ENCODE measurements at regions not wholly inside any gene's neighbourhood (a gene's known extent, or its start where the extent isn't known, plus 50 kb on each side); places are given as distances from the start of the nearest gene placed in this dataset.

- Histone ChIP-seq H3K4me2 (ENCODE audit: insufficient read depth, insufficient read length, low read length) (no peak overlapping the region), H2BK12ac (ENCODE audit: insufficient read length, low read depth, low read length) (no peak overlapping the region), H3K27ac (ENCODE audit: insufficient read length, low read depth, low read length) (no peak overlapping the region), H3T11ph (ENCODE audit: low read length) (no peak overlapping the region), H4K20me1 (ENCODE audit: control insufficient read depth, insufficient read depth, insufficient read length) (no peaks in the 10 kb centered on the region), H3K79me2 (ENCODE audit: insufficient read depth, low read length) (no peaks in the 10 kb centered on the region), H3K9ac (ENCODE audit: extremely low read depth, insufficient read length, low read length) (no peak overlapping the region), H3K14ac (ENCODE audit: insufficient read depth, low read length) (no peak overlapping the region), H3K23ac (ENCODE audit: insufficient read length, low read depth, low read length) (no peak overlapping the region), H2AFZ (ENCODE audit: low read length) (no peak overlapping the region), H2BK120ac (ENCODE audit: low read depth, low read length, poor library complexity, severe bottlenecking) (no peak overlapping the region), H3K27me3 (ENCODE audit: insufficient read depth, low read length) (no peaks in the 10 kb centered on the region), H2BK15ac (ENCODE audit: low read depth, low read length) (no peak overlapping the region), H2BK5ac (ENCODE audit: insufficient read length, low read length) (no peak overlapping the region), H4K5ac (ENCODE audit: insufficient read length, low read depth, low read length) (no peak overlapping the region), H3K9me3 (ENCODE audit: control insufficient read depth, low read depth, low read length) (no peaks in the 10 kb centered on the region), H3K79me1 (ENCODE audit: insufficient read depth, low read depth, low read length, poor library complexity, severe bottlenecking) (no peaks in the 10 kb centered on the region), H3K4ac (ENCODE audit: low read depth, low read length) (no peak overlapping the region), H2BK20ac (ENCODE audit: low read depth, low read length, poor library complexity, severe bottlenecking) (no peak overlapping the region), H4K91ac (ENCODE audit: insufficient read length, low read depth, low read length) (no peak overlapping the region), H3K56ac (ENCODE audit: insufficient read length, low read depth, low read length) (no peak overlapping the region), H2AK5ac (ENCODE audit: insufficient read length, low read length) (no peak overlapping the region), H3K4me1 (ENCODE audit: insufficient read depth, low read length) (no peaks in the 10 kb centered on the region), H3K18ac (ENCODE audit: insufficient read length, low read depth, low read length) (no peak overlapping the region), H4K8ac (replicated peaks; ENCODE audit: insufficient read length, low read depth, low read length) (no peak overlapping the region), H3K23me2 (ENCODE audit: insufficient read length, low read depth, low read length, poor library complexity, severe bottlenecking) (no peaks in the 10 kb centered on the region)
- H3K27ac Mint-ChIP-seq: no peak overlapping the region
- no peak for DNase-seq
- peaks cover 15 to 21% of the 10 kb centered on the region in 2 experiments for H3K4me1 Mint-ChIP-seq
- no CpG with 5 or more reads among the region's 2 CpGs for WGBS (ENCODE audit: extremely low coverage, insufficient read length, low lambda C conversion rate)
- no peak for TF ChIP-seq CTCF (conservative IDR thresholded peaks at IDR 0.05)
- H3K27me3 Mint-ChIP-seq (ENCODE audit: low read depth): no peaks in the 10 kb centered on the region
- no peak overlapping the region for H3K4me3 Mint-ChIP-seq
- peaks cover 28 to 50% of the 10 kb centered on the region in 2 experiments for H3K9me3 Mint-ChIP-seq
- H3K36me3 Mint-ChIP-seq (ENCODE audit: insufficient read depth in 1 of 3, low read depth in 3 of 3): peaks cover 11 to 55% (median 19%) of the 10 kb centered on the region in 3 experiments
Measured at GRCh38 chr6:164359036-164359435, 944.5 kb downstream of the QKI start.

Data from H9 (cell line).